ENCODE measurements at regions not wholly inside any gene's neighbourhood (a gene's known extent, or its start where the extent isn't known, plus 50 kb on each side); places are given as distances from the start of the nearest gene placed in this dataset.

DNA sequence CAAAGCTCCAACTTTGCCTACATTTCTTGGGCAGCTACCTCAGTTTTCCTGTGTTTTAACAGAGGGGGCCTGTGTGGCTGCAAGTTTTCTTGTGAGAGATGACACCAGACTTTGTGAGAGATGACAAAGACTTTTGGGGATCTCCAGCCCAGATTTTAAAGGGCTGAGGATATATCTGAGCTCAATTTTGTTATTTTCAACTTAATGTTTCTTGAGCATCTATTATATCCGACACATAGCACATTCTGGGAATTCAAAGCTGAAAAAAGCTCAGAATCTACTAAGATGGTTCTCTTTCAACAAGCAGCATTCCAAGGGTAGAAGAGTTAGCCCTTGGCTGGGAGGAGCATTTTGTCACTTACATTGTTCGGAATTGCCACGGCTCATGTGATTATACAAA, 53.4 kb upstream of the PTGFRN start:
- Mint-ChIP-seq H3K4me1 (peaks cover 23% of the 10 kb centered on the region), H3K9me3 (no peaks in the 10 kb centered on the region), H3K27ac (no peak overlapping the region), H3K27me3 (no peaks in the 10 kb centered on the region), H3K4me3 (no peak overlapping the region)
- ATAC-seq (no peak), DNase-seq (no peak)

- H3K27ac Mint-ChIP-seq: no peak overlapping the region
- no peaks in the 10 kb centered on the region for H3K27me3 Mint-ChIP-seq
- H3K4me3 Mint-ChIP-seq: no peak overlapping the region
- no peak for DNase-seq
- H3K4me1 Mint-ChIP-seq: peaks cover 23% of the 10 kb centered on the region
- no peak for ATAC-seq
- H3K9me3 Mint-ChIP-seq: no peaks in the 10 kb centered on the region
These were observed 52.6 kb upstream of the PTGFRN start for GRCh38 chr1:116857092-116857491.
